HG02610 (cell line): ENCODE measurements at regions not wholly inside any gene's neighbourhood (a gene's known extent, or its start where the extent isn't known, plus 50 kb on each side); places are given as distances from the start of the nearest gene placed in this dataset.
A peak's percentile ranks its signal among the peaks of the same experiment; 100 is the strongest.
"Not testable (repeated sequence)": the region's sequence is repeated elsewhere in the genome, so short reads cannot be mapped to it uniquely, and the experiment has no call there.

ENCODE experiments used
- ATAC-seq: cut with Tn5 transposase; IDR thresholded peaks from one replicate; pipeline ENCODE4 v1.9.1; 2021; ENCODE audit warnings: mild to moderate bottlenecking, moderate library complexity; ENCODE audit not compliant: unreplicated experiment

- no peak for ATAC-seq
These were observed 557.3 kb upstream of the SEMA6A start for GRCh38 chr5:117131876-117132275.

- ATAC-seq, result peak; percentile 99
These were observed 556.5 kb upstream of the SEMA6A start for GRCh38 chr5:117131048-117131679.

GRCh38 chr5:117118499-117118898, 543.9 kb upstream of the SEMA6A start:
- ATAC-seq, result peak; percentile 85

- ATAC-seq, result not testable (repeated sequence)
These were observed 542.7 kb upstream of the SEMA6A start for GRCh38 chr5:117117314-117117713.

GRCh38 chr5:117110548-117110947, 535.9 kb upstream of the SEMA6A start:
- no peak for ATAC-seq

- ATAC-seq, result peak; percentile 88
These were observed 533.2 kb upstream of the SEMA6A start for GRCh38 chr5:117107859-117108258.

GRCh38 chr5:117103703-117104102, 529.1 kb upstream of the SEMA6A start:
- no peak for ATAC-seq

GRCh38 chr5:117102591-117102990, 528.0 kb upstream of the SEMA6A start:
- ATAC-seq, result peak; percentile 67

GRCh38 chr5:117100176-117100575, 525.6 kb upstream of the SEMA6A start:
- ATAC-seq, result no peak

GRCh38 chr5:117098094-117098493, 523.5 kb upstream of the SEMA6A start:
- ATAC-seq, result no peak

GRCh38 chr5:117095346-117096332, 521.0 kb upstream of the SEMA6A start:
- ATAC-seq, result no peak

GRCh38 chr5:117094114-117094815, 519.6 kb upstream of the SEMA6A start:
- ATAC-seq, result no peak

- no peak for ATAC-seq
These were observed 519.0 kb upstream of the SEMA6A start for GRCh38 chr5:117093653-117094052.

GRCh38 chr5:117089001-117089400, 514.4 kb upstream of the SEMA6A start:
- ATAC-seq, result no peak

GRCh38 chr5:117088176-117088575, 513.6 kb upstream of the SEMA6A start:
- ATAC-seq, result no peak

- no peak for ATAC-seq
These were observed 509.4 kb upstream of the SEMA6A start for GRCh38 chr5:117084067-117084466.

- no peak for ATAC-seq
These were observed 508.4 kb upstream of the SEMA6A start for GRCh38 chr5:117082977-117083376.

- ATAC-seq, result no peak
These were observed 502.5 kb upstream of the SEMA6A start for GRCh38 chr5:117077142-117077541.

GRCh38 chr5:117072439-117072838, 497.8 kb upstream of the SEMA6A start:
- ATAC-seq, result no peak

- no peak for ATAC-seq
These were observed 491.2 kb upstream of the SEMA6A start for GRCh38 chr5:117065800-117066199.

GRCh38 chr5:117065161-117065560, 490.5 kb upstream of the SEMA6A start:
- ATAC-seq, result no peak
